SW480 (cell line): ENCODE measurements at regions not wholly inside any gene's neighbourhood (a gene's known extent, or its start where the extent isn't known, plus 50 kb on each side); places are given as distances from the start of the nearest gene placed in this dataset.

ENCODE experiments used
- DNase-seq: peaks from one replicate; pipeline ENCODE4 v3.0.0-alpha.2; 2016; ENCODE audit warnings: low spot score

GRCh38 chr9:25613709-25614108 lies 64.5 kb downstream of the TUSC1 start:
- no peak for DNase-seq

GRCh38 chr9:25603106-25603505 lies 75.1 kb downstream of the TUSC1 start:
- DNase-seq, result no peak

- DNase-seq, result no peak
Measured at GRCh38 chr9:25602400-25603044, 75.7 kb downstream of the TUSC1 start.

DNA sequence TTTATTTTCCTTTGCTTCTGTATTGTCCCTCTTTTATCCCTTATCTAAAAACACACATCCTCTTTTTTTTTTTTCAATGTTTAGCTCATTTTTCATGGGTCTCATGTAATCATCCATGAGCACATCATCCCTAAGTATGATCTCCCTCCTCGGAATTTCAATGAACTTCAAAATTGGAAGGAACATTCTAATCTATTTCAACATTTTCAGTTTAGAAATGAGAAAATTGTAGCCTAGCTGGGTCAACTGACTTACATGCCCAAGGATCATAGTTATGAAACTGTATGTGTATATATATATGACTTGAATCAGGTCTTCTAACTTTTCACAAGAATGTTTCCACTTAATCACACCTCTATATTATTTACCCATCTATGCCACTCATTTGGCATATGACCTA lies 77.7 kb downstream of the TUSC1 start:
- DNase-seq, result no peak

DNA sequence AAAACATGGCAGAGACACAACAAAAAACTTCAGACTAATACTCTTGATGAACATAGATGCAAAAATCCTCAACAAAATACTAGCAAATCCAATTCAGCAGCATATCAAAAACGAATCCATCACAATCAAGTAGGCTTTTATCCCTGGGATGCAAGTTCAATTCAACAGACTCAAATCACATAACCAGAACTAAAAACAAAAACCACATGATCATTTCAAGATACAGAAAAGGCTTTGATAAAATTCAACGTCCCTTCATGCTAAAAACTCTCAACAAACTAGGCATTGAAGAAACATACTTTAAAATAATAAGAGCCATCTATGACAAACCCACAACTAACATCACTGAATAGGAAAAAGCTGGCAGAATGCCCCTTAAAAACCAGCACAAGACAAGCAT lies 93.6 kb downstream of the TUSC1 start:
- no peak for DNase-seq

- DNase-seq, result no peak
Measured at GRCh38 chr9:25573281-25573680, 105.0 kb downstream of the TUSC1 start.

GRCh38 chr9:25571491-25571890 lies 106.8 kb downstream of the TUSC1 start:
- DNase-seq, result no peak

- DNase-seq, result no peak
Measured at GRCh38 chr9:25570802-25571201, 107.4 kb downstream of the TUSC1 start.

DNA sequence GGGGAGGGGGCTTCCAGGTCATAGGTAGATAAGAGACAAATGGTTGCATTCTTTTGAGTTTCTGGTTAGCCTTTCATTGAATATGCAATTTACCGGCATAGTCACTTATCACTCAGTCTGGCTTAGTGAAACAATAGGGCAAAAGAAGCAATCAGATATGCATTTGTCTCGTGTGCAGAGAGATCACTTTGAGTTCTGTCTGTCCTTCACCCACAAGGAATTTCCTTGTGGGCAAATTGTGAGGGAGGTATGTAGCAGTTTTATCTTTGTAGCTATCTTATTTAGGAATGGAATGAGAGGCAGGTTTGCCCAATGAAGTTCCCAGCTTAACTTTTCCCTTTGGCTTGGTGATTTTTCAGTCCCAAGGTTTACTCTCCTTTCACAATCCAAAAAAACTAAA lies 116.1 kb downstream of the TUSC1 start:
- DNase-seq, result no peak

DNA sequence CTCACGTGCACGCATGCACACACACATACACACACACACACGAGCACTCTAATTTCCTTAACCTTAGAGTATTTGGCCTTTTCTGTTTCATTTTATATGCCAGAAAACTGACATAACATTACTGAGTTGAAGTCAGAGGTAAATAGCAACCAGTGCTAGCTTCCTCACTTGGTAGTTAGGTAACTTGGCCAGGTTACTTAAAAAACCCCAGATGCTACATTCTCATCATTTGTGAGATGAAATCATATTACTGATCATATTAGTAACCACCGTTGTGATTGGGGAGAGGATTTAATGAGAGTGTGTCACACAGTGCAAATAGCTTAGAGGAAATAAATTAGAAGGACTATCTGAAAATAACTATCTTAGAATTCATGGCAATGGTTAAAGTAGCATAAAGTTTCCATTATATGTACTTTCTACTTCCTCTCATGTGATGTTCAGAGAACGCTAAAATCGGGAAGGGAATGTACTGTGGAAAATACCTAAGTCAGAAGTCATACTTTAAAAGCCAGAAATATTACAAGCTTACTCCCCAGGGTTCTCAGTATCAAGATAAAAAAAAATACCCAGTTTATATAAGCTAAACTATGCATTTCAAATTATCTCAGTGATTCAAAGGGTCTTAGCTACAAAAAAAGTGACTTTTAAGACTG lies 120.5 kb downstream of the TUSC1 start:
- DNase-seq, result no peak

GRCh38 chr9:25556540-25556939 lies 121.7 kb downstream of the TUSC1 start:
- DNase-seq, result no peak

DNA sequence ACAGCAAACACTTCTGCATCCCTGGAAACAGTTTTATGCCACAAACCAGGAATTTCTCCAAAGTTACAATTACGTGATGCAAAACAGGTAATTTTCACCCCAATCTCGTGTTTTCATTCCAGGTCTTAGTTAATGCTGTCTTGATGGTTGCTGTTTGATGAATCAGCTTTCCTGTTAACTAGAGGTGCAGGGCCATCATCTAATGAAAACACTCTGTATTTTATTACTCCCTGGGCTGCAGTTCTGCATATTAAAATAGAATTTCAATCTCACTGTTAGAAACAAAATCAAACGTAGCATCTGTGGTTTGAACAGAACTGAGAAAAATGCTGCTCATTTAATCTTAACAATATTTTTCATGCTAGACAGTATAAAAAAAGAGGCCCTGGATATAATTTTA lies 129.4 kb downstream of the TUSC1 start:
- no peak for DNase-seq

- no peak for DNase-seq
Measured at GRCh38 chr9:25543806-25544205, 134.4 kb downstream of the TUSC1 start.

GRCh38 chr9:25542319-25542718 lies 135.9 kb downstream of the TUSC1 start:
- DNase-seq, result no peak

- DNase-seq, result no peak
Measured at GRCh38 chr9:25537808-25538207, 140.4 kb downstream of the TUSC1 start.

DNA sequence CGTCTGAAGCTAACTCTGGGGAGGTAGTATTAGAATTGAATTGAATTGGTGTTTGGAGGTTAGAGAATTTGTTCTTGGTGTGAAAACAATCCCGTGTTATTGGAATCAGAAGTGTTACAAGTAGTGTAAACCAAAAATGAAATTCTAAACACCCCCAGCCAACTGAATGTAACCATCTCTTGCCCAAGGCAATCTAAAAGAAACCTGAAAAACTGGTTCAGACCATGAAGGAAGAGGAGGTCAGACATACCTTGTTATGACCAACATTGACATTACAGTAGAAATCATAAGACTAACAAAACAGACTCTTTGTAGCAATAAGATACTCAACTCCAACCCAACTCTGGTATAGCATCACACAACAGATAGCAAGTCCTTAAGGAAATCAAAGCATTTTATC lies 159.0 kb downstream of the TUSC1 start:
- DNase-seq, result no peak

GRCh38 chr9:25517701-25518100 lies 160.5 kb downstream of the TUSC1 start:
- DNase-seq, result no peak

GRCh38 chr9:25513509-25514033 lies 164.7 kb downstream of the TUSC1 start:
- DNase-seq, result no peak

DNA sequence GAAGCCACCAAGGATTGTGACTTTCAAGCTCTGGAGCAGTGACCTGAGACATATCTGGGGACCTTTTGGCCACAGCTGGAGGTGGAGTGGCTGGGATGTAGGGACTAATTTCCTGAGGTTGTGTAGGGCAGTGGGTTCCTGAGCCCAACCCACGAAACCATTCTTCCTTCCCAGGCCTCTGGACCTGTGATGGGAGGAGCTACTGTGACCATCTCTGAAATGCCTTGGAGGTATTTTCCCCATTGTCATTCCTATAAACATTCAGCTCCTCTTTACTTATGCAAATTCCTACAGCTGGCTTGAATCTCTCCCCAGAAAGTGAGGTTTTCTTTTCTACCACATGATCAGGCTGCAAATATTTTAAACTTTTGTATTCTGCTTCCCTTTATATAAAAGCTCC lies 172.6 kb downstream of the TUSC1 start:
- DNase-seq, result no peak

GRCh38 chr9:25481372-25481771 lies 196.9 kb downstream of the TUSC1 start:
- no peak for DNase-seq

- no peak for DNase-seq
Measured at GRCh38 chr9:25480696-25481095, 197.5 kb downstream of the TUSC1 start.

- no peak for DNase-seq
Measured at GRCh38 chr9:25472681-25473080, 205.6 kb downstream of the TUSC1 start.

GRCh38 chr9:25472085-25472607 lies 206.1 kb downstream of the TUSC1 start:
- no peak for DNase-seq

DNA sequence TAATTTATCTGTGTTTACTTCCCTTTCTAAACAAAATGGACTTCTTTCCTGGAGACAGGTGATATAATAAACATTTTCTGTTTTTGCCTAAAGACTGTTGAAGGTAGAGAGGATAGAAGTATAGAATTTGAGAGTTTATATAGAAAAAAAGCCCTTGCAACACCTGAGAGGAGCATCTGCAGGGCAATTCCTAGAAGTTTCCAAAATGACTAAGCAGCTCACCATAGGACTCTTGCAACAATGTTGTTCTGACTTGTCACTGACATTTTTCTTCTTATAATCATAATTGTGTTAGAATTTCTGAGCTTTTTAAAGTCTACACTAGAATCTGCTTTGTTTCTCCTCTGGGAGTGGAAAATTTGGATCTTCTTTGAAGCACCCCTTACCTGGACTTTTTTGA lies 216.8 kb downstream of the TUSC1 start:
- DNase-seq, result no peak
